ENCODE measurements at regions not wholly inside any gene's neighbourhood (a gene's known extent, or its start where the extent isn't known, plus 50 kb on each side); places are given as distances from the start of the nearest gene placed in this dataset.

- H3K4me3 ChIP-seq (ENCODE audit: low read depth, low read length): no peak overlapping the region
- DNase-seq (ENCODE audit: low read depth): no peak
- no peak for TF ChIP-seq CTCF (IDR thresholded peaks at IDR 0.05; ENCODE audit: control insufficient read depth, extremely low read depth, insufficient read depth)
These were observed 182.1 kb upstream of the OPRM1 start for GRCh38 chr6:153856929-153857376.

- no peak for DNase-seq (ENCODE audit: low read depth)
- TF ChIP-seq CTCF (IDR thresholded peaks at IDR 0.05; ENCODE audit: control insufficient read depth, extremely low read depth, insufficient read depth): no peak
These were observed 186.6 kb upstream of the OPRM1 start for GRCh38 chr6:153852481-153852880.

GRCh38 chr6:153852034-153852433 lies 187.0 kb upstream of the OPRM1 start:
- no peak overlapping the region for H3K4me3 ChIP-seq (ENCODE audit: low read depth, low read length)
- DNase-seq (ENCODE audit: low read depth): no peak
- no peak for TF ChIP-seq CTCF (IDR thresholded peaks at IDR 0.05; ENCODE audit: control insufficient read depth, extremely low read depth, insufficient read depth)

More at GRCh38 chr6:153852481-153852880, 186.6 kb upstream of the OPRM1 start:
- no peak overlapping the region for H3K4me3 ChIP-seq (ENCODE audit: low read depth, low read length)

- DNase-seq (ENCODE audit: low read depth): no peak
- H3K4me3 ChIP-seq (ENCODE audit: low read depth, low read length): no peak overlapping the region
- no peak for TF ChIP-seq CTCF (IDR thresholded peaks at IDR 0.05; ENCODE audit: control insufficient read depth, extremely low read depth, insufficient read depth)
These were observed 189.8 kb upstream of the OPRM1 start for GRCh38 chr6:153849072-153849779.

GRCh38 chr6:153843420-153843819 lies 195.6 kb upstream of the OPRM1 start:
- DNase-seq (ENCODE audit: low read depth): no peak
- H3K4me3 ChIP-seq (ENCODE audit: low read depth, low read length): no peak overlapping the region
- TF ChIP-seq CTCF (IDR thresholded peaks at IDR 0.05; ENCODE audit: control insufficient read depth, extremely low read depth, insufficient read depth): no peak

GRCh38 chr6:153842491-153842890 lies 196.5 kb upstream of the OPRM1 start:
- no peak for DNase-seq (ENCODE audit: low read depth)
- no peak for TF ChIP-seq CTCF (IDR thresholded peaks at IDR 0.05; ENCODE audit: control insufficient read depth, extremely low read depth, insufficient read depth)

More at GRCh38 chr6:153842491-153842890, 196.5 kb upstream of the OPRM1 start:
- H3K4me3 ChIP-seq (ENCODE audit: low read depth, low read length): no peak overlapping the region
